ENCODE measurements at regions not wholly inside any gene's neighbourhood (a gene's known extent, or its start where the extent isn't known, plus 50 kb on each side); places are given as distances from the start of the nearest gene placed in this dataset.

DNA sequence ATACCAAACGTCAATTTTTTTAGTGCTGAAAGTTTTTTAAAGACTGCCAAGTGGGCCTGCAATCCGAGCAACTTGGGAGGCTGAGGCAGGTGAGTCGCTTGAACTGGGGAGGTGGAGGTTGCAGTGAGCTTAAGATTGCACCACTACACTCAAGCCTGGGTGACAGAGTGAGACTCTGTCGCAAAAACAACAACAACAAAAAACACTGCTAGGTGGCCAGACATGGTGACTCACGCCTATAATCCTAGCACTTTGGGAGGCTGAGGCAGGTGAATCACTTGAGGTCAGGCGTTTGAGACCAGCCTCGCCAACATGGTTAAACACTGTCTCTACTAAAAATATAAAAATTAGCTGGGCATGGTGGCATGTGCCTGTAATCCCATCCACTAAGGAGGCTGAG, 202.8 kb upstream of the COPS8 start:
- DNase-seq = no peak

DNA sequence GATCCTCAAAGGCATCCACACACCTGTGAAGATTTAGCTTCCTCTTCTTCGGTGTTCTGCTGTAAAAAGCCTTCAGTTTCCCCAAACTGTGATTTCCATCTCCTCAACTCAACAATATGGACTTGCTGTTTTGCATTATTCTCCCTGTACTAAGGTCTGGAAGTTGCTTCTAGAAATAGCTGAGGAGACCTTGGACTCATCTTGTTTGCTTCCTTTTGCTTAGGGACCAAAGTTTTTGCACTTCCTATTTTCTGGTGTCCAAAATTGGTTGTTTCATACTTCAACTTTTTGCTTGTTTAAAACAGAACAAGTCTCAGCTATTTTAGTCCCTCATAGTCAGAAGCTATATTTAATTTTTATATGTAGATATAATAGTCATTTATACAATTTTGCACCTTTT, 201.9 kb upstream of the COPS8 start:
- DNase-seq = no peak

DNA sequence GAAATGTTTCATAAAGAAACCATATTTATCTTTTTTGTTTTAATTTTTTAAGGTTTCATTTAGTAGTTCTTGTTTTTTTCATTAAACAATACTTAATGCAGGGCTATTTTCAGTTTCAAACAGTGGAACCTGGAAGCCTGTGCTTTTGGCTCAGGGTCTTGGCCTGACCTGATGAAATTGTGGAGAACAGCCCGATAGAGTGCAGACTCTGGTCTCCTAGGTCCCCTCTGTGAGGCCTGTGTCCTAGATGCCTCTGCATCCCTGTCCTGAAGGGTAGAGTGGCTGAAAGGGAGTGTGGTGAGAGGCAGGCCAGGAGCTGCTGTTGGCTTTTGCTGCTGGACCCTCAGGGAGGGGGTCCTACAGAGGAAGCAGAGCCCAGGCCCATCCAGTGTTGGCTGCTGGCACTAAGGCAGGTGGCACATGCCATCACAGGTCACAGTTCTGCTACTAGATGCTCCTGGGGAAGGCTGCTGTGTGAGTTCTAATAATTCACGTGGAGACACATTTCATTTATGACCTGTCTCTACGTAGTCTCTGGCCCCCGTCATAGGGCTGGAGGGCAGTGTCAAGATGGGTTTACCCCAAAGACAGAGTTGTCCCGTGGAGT, 201.0 kb upstream of the COPS8 start:
- DNase-seq = no peak

DNA sequence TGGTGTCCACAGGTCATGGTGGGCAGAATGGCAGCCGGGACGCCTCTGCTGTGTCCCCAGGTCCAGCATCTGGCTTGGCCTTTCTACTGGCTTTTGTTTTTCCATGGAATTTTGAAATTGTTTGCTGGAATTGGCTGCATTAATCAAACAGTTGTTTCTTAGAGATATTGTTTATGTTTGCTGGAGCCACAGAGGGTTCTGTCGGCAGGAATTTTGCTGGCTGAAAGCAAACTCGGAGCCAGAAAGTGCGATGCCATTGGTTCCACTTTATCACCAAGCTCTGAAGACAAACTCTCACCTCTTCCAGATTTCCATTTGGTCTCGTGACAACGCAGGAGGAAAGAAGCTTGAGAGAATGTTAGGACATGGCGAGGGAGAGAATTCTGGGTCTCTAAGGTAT, 199.2 kb upstream of the COPS8 start:
- no peak for DNase-seq

DNA sequence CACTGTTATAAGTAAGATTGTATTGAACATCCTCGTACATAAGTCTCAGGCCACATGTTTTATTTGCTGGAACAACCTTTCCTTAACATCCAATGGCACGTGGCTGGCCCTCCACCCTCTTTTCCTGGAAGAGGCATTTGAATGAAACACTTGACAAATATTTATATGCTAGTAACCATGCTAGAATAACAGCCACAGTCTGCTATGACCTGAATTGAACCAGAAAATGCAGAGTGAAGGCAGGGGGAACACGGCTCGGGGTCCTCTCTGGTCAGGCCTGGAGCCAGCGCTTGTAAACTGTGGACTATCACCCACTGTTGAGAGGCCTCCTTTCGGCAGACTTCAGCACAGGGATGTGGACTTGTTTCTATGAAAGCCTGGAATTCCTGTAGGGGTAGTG, 198.2 kb upstream of the COPS8 start:
- DNase-seq = no peak

DNA sequence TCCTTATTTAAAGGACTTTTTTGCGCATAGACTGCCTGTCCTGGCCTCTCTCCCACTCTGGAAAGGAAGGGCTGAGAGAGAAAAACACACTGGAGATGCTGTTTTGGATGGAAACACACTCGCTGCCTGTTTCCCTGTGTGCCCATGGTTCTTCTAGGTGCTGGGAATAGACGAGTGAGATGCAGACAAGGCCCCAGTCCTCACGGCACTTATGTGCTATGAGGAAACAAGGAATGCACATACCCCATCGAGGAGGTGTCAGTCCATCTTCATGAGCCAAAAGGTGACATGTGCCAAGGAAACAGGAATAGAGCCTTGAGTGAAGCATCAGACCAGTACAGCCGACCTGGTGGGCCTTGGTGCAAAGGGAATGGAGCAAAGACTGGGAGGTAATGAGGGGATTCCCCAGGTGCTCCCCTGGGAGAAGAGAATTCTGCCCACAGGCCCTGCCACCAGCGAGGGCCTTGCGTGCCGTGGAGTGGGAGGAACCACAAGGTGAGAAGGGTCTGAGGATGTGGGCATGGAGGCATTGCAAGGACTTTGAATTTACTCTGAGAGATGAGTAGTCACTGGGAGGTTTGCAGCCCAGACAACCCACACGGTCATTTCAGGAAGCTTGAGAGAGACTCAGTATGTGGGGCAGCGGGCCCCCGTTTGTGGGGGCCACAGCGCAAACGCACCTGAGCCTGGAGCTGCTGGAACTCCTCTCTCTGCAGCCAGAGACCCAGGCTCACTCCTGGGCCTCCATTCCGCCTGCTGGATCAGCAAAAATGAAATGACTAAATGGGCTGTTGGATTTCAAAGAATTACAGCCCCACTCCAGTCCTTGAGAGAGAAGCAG, 197.5 kb upstream of the COPS8 start:
- no peak for DNase-seq

DNA sequence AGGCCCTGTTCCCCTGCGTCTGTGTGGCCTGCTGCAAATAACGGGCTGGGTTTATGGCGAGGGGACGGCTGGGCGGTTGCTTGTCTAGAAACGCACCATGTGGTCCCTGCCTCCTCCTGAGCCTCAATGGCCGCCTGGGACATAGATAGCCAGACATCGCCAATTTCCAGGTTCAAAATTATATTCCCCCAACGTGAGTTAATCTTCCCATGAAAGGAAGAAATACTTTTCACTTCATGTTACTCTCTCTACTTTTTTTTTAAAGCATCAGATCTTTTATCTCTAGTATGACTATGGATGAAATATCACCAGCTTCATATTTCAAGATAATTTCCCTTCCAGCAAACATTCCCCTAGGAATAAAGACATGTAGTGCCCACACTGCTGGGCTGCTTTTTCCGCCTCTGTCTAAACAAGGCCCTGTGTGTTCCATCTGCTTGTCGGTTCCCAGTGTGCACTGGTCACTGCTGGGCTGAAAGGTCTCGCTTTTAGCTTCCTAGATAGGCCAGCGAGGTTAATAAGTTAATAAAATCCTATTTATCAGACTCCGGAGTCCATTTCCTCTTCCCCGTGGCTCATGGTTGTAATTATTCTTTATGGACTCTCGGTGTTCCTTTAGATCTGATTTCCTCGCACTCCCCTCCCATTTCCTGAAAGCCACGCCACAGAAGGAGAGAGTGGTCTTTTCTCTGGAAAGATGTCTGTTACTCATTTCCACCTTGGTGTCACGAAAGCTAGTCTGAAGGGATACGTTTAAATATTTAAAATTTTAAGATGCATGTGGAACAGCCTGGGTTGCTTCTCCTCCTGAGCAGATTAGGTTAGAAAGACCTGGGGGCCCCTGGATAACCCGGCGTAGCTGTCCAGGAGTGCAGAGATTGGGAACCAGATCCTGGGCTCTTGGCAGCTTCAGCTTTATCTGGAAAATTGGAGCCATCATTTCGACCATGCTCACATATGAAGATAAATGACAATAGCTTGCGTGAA, 196.6 kb upstream of the COPS8 start:
- DNase-seq = no peak

DNA sequence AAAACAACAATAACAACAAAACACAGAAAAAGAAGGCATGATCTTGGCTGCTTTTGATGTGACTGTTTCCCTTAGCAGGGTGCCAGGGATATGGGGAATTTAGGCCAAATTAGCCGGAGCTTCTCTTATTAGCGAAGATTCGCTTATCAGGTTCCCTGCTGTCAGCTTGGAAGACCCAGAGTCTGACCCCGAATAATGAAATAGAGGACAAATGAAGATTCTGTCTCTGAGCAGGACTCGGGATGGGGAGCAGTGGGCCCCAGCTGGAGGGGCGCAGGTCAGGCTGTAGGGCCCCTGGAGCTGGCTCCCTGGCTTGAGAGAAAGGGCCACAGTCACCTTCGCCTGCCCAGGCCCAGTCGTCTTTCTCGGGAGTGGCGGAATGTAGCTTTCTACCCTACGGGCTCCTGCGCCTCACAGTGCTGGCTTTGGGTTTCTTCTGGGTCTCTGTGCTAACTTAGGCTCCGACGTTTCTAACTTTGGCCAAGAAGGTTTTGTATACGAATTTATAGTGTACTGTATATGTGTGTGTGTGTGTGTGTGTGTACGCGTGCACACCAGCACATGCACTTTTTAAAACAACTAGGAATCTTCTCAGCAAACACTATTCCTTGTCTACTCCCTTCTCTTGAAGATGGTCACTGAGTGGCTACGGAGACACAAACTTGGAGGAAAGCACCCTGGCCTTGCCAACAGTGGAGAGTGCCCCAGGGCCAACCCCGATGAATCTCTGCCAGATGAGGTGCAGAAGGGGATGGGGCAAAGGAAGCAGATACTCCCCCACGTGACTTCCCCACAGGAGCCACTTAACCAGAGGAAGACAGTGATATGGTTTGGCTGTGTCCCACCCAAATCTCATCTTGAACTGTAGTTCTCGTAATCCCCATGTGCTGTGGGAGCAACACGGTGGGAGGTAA, 195.6 kb upstream of the COPS8 start:
- DNase-seq = no peak

DNA sequence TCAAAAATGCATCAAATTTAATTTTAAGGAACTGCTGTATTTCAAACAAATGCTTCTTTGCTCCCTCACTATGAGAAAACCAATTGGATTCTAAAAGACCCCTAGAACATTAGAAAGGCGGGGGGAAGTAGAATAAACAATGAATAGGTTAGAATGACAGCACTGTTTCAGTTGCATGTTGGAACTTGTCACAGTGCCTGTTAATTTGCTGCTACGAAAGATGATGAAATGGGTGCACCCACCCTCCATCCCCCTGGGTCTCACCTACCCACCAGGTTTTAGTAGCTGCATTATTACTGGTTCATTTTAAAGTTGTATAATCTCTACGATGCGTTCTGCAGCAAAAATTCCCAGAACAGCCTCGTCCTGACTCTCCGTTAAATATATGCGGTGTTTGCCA, 193.0 kb upstream of the COPS8 start:
- DNase-seq = no peak

DNA sequence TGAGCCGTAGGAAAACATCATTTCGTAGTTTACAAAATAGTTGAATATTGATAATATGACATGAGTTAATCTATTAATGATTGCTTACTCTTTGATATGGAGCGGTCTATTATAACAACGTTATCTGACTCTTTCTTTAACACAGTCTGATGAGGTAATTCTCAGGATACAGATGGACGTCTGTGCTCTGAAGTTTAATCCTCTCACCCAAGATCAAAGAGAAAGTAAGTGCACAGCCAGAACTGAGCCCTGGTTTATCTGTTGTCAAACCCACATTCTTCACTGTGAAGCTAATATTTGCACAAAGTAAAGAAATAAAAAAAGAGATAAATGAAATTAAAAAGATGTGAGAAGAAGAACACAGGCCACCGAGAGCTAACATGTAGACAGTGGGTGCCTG, 190.9 kb upstream of the COPS8 start:
- DNase-seq = no peak

DNA sequence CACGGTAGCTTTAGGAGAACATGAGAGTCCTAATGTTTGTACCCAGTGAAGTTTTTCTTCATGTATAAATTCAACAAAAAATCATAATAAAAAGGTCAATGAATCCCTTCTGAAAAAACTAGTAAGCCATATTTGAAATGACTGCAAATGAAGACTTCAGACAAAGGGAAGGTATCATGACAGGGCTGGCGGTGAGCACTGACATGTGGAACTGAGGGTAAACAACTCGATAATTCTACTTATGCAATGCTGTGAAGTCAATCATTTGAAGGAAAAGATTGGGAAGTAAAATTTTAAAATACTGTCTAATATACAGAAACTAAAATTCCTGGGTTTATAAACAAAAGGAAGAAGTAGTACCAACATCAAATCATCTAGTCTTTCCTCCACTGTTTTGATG, 190.2 kb upstream of the COPS8 start:
- no peak for DNase-seq

DNA sequence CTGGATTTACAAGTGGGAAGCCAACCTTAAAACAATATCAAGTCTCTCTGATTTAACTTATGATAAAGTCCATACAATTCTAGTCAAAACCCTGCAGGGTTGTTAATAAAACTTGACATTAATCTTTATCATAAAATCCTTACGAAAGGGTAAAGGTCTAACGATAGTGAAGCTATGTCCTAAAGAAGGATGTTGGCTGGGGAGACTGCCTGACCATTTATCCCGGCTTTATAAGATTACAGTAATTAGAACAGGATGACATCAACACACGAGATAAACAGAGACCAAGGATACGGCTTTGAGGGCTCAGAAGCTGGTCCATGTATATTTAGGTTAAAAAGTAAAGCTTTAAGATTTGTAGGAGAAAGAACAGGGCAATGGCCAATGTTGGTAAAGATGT, 189.0 kb upstream of the COPS8 start:
- no peak for DNase-seq

DNA sequence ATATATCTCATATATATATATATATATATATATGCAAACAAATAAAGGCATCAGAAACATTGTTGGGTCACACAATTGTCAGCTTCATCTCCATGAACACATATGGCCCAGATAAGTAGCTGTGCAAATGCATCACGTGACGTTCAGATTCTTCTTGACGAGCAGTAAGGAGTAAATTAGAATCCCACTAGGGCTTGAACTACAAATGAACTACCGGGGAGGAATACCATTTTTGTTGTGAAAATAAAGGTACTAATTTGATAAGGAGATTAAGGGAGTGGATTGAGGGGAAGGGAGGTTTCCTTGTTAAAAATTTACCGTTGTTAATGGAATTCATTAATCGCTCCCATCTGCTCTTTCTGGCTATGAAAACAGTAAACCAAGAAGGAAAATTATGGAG, 186.5 kb upstream of the COPS8 start:
- DNase-seq = no peak

DNA sequence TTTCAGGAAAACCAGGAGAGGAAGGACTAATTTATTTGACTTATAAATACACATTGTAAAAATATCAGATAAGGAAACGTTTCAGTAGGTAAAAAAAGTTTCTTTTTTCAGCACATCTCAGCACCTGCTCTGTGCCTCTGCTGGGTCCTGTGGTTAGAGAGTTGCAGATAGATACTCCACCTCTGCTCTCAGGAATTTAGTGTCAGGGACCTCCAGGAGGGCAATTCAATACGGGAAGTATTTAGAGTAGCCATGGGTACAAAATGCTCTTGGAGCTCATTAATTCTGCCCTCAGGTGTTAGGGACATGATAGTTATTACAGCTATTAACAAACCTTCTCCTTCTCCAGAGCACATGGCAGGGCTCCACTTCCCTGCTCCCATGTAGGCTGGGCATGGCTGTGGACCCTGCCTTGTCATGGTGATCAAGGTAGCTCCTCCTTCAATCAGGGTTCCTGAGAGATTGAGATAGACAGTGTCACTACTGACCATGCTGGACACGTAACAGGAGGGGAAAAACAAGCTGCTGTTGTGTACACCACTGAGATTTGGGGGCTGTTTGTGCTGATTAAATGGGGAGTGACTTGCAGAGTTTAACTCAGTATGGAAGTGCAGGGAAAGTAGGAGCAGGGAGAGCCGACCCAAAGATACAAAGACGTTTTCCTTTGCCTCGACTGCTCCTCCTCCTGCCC, 185.6 kb upstream of the COPS8 start:
- DNase-seq = no peak

DNA sequence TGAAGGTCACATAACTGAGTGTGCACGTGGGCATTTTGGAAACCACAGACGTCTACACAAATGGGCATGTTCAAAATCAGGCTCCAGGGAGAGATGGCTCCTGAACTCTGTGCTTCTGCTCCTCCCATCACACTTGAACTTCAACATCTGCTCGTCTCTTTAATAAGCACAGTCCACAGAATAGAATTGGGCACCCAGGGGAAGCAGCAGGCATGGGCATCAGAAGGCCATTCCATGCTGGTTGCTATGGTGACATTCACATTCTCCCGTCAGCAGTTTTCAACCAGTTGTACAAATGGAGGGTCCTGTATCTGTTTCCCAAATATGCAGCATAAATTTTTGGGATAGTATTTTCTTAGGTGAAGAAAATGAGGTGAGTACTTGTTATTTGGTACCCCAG, 183.7 kb upstream of the COPS8 start:
- no peak for DNase-seq

DNA sequence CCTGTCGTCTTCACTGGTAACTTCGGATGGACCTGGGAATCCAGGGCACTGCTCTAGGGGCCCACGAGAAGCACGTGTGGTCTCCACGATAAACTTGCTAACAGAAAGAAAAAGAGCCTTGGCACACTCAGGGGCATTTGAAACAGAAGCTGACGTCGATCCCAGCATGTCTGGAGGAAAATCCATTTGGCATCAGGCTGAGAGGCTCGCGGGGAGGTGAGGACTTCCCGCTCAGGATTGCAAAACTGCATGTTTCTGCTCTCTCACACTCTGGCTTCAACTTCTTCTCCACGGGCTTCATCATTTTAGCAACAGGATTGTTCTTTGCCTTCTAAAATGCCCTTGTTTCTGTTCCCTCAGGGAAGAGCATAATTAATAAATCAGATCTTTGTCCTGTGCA, 181.7 kb upstream of the COPS8 start:
- no peak for DNase-seq

DNA sequence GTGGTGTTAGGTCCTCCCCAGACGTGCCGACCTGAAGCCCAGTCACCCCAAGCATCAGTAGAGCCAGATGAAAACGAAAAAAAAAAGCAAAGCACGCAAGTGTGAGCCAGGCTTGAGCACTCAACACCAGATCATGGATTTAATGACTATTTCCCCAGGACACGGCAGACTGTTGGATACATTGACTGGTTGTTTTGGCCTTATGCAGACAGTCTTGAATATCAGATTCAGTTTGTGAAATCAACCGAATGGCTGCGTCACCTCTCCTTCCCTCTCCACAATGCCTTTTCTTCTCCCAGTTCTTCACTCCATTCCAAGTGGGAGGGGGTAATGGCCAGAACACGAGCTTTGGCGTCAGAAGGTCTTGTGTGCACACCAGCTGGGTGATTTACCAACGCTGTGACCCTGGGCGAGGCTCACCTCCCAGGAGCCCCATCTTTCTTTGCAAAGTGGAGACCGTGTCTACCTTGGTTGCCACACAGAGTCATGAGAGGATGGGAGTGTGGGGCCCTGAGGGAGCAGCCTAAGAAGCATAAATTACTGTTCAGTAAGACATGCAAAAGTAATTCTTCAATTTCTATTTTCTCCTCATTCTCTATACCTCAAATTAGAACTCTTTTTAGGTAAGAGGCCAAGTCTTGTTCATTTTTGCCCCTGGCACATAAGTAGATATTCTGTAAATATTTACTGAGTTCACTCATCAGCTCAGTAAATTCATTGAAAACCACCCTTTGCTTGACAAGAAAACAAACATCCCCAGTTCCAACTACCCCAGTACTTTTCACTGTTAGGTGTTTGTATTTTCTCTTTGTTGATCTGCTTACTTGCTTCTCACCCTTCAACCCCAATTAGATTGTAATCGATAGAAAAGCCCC, 181.1 kb upstream of the COPS8 start:
- DNase-seq = no peak

DNA sequence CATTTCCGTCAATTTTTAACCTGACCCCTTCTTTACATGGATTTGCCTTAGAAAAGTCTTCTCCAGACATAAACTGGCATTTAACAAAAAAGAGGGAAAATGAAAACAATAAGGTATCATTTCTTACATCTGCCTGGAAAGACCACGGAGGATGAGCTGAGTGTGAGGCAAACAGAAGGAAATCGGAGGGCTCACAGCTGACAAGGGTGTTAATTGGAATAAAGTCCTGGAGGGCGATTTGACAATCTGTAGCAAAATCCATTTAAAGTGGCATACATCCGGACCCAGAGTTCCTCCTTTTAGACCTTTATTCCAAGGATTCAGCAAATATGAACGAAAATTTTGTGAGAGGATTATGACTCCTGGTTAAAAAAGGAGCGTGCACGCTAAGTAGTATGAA, 179.7 kb upstream of the COPS8 start:
- DNase-seq = no peak

DNA sequence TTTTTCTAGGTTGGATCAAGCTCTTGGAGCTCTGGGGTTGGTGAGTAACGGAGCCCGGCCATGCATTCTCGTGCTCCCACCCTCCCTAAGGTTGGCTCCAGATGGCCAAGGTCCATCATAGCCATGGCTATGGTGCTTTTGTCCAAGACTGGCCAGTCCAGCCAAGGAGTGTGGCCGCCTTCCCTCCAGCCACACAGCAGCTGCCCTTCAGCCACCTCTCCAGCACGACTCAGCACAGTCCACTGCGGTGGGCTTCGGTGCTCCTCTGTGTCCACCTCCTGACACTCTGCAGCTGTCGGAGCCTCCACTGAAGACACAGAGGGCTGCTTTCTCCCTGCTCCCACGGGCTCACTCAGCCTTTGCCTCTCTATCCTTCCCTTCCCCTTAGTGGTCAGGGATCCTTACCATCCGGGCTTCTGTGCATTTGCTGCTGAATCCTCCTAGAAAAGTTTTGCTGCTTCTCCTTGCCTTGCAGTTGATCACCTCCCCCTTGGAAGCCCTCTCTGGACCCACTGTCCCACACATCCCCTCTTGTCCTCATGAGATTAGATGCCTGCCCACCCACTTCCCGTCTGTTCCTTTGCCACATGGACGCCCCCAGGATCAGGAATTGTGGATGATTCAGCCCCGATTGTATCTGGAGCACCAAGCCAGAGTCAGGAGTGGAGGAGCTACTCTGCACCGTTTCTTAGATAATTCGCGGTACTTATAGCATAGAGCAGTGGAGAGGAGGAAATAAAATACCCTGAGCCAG, 177.1 kb upstream of the COPS8 start:
- DNase-seq = no peak

DNA sequence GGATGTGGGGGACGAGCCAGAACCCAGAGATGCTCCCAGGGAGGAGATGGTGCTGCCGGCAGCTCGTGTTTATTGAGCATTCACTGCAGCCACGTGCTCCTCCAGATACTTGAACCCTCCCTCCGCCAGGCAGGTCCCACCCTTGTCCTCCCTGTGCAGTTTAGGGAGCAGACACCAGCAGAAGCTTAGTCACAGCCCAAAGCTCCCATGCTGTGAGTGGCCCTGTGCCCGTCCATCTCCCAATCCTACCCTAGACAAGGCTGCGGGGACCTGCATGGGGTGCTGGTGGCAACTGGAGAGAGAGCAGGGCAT, 176.5 kb upstream of the COPS8 start:
- no peak for DNase-seq

Measured in activated gamma-delta T cell treated with Interleukin-2 at 50 U/mL for 16 hours (primary cell).